Hepatocyte (in vitro differentiated cells): ENCODE measurements at regions not wholly inside any gene's neighbourhood (a gene's known extent, or its start where the extent isn't known, plus 50 kb on each side); places are given as distances from the start of the nearest gene placed in this dataset.
A peak's percentile ranks its signal among the peaks of the same experiment; 100 is the strongest.

ENCODE experiments used
- DNase-seq: peaks from one replicate; pipeline ENCODE4 v3.0.0-alpha.2; 2016; ENCODE audit warnings: low spot score
- H2AFZ ChIP-seq: fragments of 200-600 bp; sonication (generic); 2 replicates; pipeline ENCODE4 v1.6.0; 2016; ENCODE audit warnings: antibody characterized with exemption, mild to moderate bottlenecking
- H3K27ac ChIP-seq: fragments of 200-600 bp; sonication (generic); 2 replicates; pipeline ENCODE4 v1.5.1; 2016; ENCODE audit warnings: mild to moderate bottlenecking
- H3K27me3 ChIP-seq: fragments of 200-600 bp; sonication (generic); 2 replicates; pipeline ENCODE4 v1.6.1; 2016
- H3K36me3 ChIP-seq: fragments of 200-600 bp; sonication (generic); replicated peaks from 2 replicates; pipeline ENCODE4 v1.5.1; 2016; ENCODE audit warnings: low read depth; ENCODE audit not compliant: insufficient read depth
- H3K4me1 ChIP-seq: fragments of 200-600 bp; sonication (generic); 2 replicates; pipeline ENCODE4 v1.5.1; 2016; ENCODE audit warnings: mild to moderate bottlenecking, moderate library complexity; ENCODE audit not compliant: insufficient read depth
- H3K4me2 ChIP-seq: fragments of 200-600 bp; sonication (generic); 2 replicates; pipeline ENCODE4 v1.6.0; 2016
- H3K4me3 ChIP-seq: fragments of 200-600 bp; sonication (generic); 2 replicates; pipeline ENCODE4 v1.5.1; 2016; ENCODE audit warnings: mild to moderate bottlenecking
- H3K79me2 ChIP-seq: fragments of 200-600 bp; sonication (generic); 2 replicates; pipeline ENCODE4 v1.6.0; 2017; ENCODE audit warnings: mild to moderate bottlenecking
- H3K9me2 ChIP-seq: fragments of 200-600 bp; sonication (generic); replicated peaks from 2 replicates; pipeline ENCODE4 v1.6.0; 2017; ENCODE audit warnings: mild to moderate bottlenecking; ENCODE audit not compliant: insufficient read depth
- H3K9me3 ChIP-seq: fragments of 200-600 bp; sonication (generic); 2 replicates; pipeline ENCODE4 v1.5.1; 2016; ENCODE audit warnings: low read depth, mild to moderate bottlenecking
- H4K20me1 ChIP-seq: fragments of 200-600 bp; sonication (generic); 2 replicates; pipeline ENCODE4 v1.6.0; 2016; ENCODE audit warnings: mild to moderate bottlenecking; ENCODE audit not compliant: insufficient read depth, poor library complexity, severe bottlenecking
- CTCF ChIP-seq: fragments of 200-600 bp; sonication (generic); IDR thresholded peaks from 2 replicates; pipeline ENCODE4 v1.5.1; 2016; ENCODE audit warnings: antibody characterized with exemption, mild to moderate bottlenecking; ENCODE audit not compliant: poor library complexity
- EZH2 ChIP-seq: fragments of 200-600 bp; sonication (generic); IDR thresholded peaks from 2 replicates; pipeline ENCODE4 v1.6.1; 2016; ENCODE audit warnings: antibody characterized with exemption, mild to moderate bottlenecking, borderline replicate concordance
- EZH2phosphoT487 ChIP-seq: fragments of 200-600 bp; sonication (generic); IDR thresholded peaks from one replicate; pipeline ENCODE4 v1.6.1; 2018; ENCODE audit warnings: antibody characterized with exemption, mild to moderate bottlenecking, low read depth, moderate library complexity; ENCODE audit not compliant: unreplicated experiment, severe bottlenecking
- WGBS: methylation state at CpG from one replicate; pipeline ENCODE4 v1.1.6; 2016; ENCODE audit warnings: low lambda C conversion rate; ENCODE audit errors: missing lambda C conversion rate; 5-methylcytosine and 5-hydroxymethylcytosine counted together

GRCh38 chr3:170766253-170766652 lies 103.7 kb downstream of the RPL22L1 start:
- no peaks in the 10 kb centered on the region for H3K36me3 ChIP-seq
- no peak for TF ChIP-seq EZH2
- TF ChIP-seq EZH2phosphoT487, result no peak
- TF ChIP-seq CTCF, result no peak
- WGBS, result 95% methylated on average over 3 of the region's 3 CpGs
- no peak overlapping the region for H2AFZ ChIP-seq
- H3K4me2 ChIP-seq, result no peak overlapping the region
- H3K27ac ChIP-seq, result peak overlapping the region; percentile 14
- H3K79me2 ChIP-seq, result no peaks in the 10 kb centered on the region
- H3K9me2 ChIP-seq, result no peaks in the 10 kb centered on the region
- H4K20me1 ChIP-seq, result no peaks in the 10 kb centered on the region
- no peaks in the 10 kb centered on the region for H3K27me3 ChIP-seq
- H3K9me3 ChIP-seq, result no peaks in the 10 kb centered on the region
- no peak overlapping the region for H3K4me3 ChIP-seq
- H3K4me1 ChIP-seq, result peaks cover 14% of the 10 kb centered on the region
- no peak for DNase-seq

GRCh38 chr3:170765419-170766078 lies 104.4 kb downstream of the RPL22L1 start:
- Histone ChIP-seq H3K9me3 (no peaks in the 10 kb centered on the region), H2AFZ (no peak overlapping the region), H4K20me1 (no peaks in the 10 kb centered on the region), H3K4me1 (peaks cover 14% of the 10 kb centered on the region), H3K36me3 (no peaks in the 10 kb centered on the region), H3K27ac (peak overlapping the region; percentile 59), H3K9me2 (no peaks in the 10 kb centered on the region), H3K79me2 (no peaks in the 10 kb centered on the region), H3K4me3 (no peak overlapping the region), H3K27me3 (no peaks in the 10 kb centered on the region), H3K4me2 (no peak overlapping the region)
- TF ChIP-seq CTCF (no peak), EZH2phosphoT487 (no peak), EZH2 (no peak)
- WGBS, result 51% methylated on average over 4 of the region's 4 CpGs
- DNase-seq, result peak; percentile 55

DNA sequence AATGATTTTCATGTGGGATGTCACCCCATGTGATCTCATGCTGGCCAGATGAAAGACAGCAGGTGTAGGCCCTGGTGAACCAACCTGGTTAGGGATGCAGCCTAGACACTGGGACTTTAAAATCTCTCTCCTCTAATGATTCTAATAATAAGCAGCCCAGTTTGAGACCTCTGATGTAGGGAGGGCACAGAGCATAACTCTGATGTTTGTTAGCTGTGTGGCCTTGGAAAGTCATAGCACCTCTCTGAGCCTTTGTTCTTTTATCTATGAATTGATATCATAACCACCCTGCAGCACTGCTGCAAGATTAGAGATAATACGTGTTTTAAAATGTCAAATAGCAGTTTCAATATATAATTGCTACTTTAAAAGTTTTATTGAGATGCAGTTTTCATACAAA lies 106.0 kb downstream of the RPL22L1 start:
- Histone ChIP-seq H4K20me1 (no peaks in the 10 kb centered on the region), H3K36me3 (no peaks in the 10 kb centered on the region), H3K4me2 (no peak overlapping the region), H3K27ac (no peak overlapping the region), H3K4me3 (no peak overlapping the region), H3K9me2 (no peaks in the 10 kb centered on the region), H2AFZ (no peak overlapping the region), H3K9me3 (no peaks in the 10 kb centered on the region), H3K4me1 (peaks cover 14% of the 10 kb centered on the region), H3K79me2 (no peaks in the 10 kb centered on the region), H3K27me3 (no peaks in the 10 kb centered on the region)
- DNase-seq, result no peak
- TF ChIP-seq EZH2 (no peak), CTCF (no peak), EZH2phosphoT487 (no peak)
- WGBS, result 68% methylated on average over 1 of the region's 1 CpG
